Activated CD4-positive, alpha-beta T cell treated with anti-CD3 and anti-CD28 coated beads, Interleukin-2, Interleukin-6, amounts not matched to agents 100 ng/mL and 50 ng/mL, durations not matched to agents 16 hours and 8 hours (primary cell): ENCODE measurements at regions not wholly inside any gene's neighbourhood (a gene's known extent, or its start where the extent isn't known, plus 50 kb on each side); places are given as distances from the start of the nearest gene placed in this dataset.
"Not testable (repeated sequence)": the region's sequence is repeated elsewhere in the genome, so short reads cannot be mapped to it uniquely, and the experiment has no call there.

Source experiments
- DNase-seq: peaks from one replicate; pipeline ENCODE4 v3.0.0-alpha.2; 2020

- no peak for DNase-seq
Observed at GRCh38 chr11:98277251-98277912, 743.4 kb upstream of the CNTN5 start.

DNA sequence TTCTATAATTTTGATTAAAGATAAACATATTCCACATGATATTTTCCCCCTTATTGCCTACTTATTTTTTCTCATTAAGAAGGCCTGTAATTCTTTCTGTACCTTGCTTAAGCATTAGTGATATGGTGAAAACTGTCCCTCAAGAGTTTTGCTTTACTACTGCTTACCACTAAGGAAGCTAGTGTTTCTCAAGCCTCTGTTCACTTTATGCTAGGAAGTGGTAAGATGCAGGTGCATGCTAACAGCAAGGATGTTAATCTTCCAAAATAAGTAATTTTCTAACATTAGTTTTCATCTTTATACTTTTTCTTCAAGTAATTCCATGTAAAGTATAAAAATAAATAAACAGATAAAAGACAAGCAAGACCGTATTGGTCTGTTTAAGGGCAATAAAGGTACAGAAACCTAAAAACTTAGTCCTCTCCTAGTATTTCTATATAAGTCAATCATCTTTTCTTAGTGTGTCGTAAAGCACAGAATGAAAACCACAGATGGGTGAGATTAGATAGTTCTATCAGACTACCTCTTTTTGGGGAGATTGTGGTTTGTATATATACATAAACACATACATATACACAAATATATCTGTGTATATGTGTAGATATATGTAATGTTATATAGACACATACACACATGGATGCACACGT is 731.0 kb upstream of the CNTN5 start:
- no peak for DNase-seq

DNA sequence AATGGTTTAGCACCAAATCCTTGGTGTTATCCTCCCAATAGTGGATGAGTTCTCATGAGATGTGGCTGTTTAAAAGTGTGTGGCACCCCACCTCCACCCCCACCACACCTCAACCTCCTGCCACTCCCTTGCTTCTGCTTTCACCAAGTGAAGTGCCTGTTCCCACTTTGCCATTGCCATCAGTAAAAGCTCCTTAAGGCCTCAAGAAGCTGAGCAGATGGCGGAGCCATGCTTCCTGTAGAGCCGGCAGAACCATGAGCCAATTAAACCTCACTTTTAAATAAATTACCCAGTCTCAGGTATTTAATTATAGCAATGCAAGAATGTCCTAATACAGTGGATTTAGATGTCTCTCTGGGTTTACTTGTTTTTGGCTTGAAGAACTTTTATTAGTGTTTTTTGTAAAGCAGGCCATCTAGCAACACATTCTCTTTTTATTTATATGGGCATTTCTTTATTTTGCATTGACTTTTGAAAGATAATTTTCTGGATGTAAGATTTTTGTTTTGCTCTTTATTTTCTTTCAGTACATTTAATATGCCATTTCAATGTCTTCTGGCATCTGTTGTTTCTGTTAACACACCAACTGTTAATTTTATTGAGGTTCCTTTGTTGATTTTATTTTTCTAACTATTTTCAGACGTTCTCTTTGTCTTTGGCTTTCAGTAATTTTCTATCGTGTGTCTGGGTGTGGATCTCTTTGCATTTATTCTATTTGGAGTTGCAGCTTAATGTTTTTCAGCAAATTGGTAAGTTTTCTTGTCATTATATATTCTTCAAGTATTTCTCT is 724.5 kb upstream of the CNTN5 start:
- no peak for DNase-seq

GRCh38 chr11:98300719-98301118 is 720.0 kb upstream of the CNTN5 start:
- no peak for DNase-seq

- DNase-seq: no peak
Observed at GRCh38 chr11:98307827-98308491, 712.8 kb upstream of the CNTN5 start.

DNA sequence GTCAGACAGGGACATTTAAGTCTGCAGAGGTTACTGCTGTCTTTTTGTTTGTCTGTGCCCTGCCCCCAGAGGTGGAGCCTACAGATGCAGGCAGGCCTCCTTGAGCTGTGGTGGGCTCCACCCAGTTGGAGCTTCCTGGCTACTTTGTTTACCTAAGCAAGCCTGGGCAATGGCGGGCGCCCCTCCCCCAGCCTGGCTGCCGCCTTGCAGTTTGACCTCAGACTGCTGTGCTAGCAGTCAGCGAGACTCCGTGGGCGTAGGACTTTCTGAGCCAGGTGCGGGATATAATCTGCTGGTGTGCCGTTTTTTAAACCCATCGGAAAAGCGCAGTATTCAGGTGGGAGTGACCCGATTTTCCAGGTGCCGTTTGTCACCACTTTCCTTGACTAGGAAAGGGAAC is 690.4 kb upstream of the CNTN5 start:
- not testable (repeated sequence) for DNase-seq

GRCh38 chr11:98358551-98358950 is 662.2 kb upstream of the CNTN5 start:
- DNase-seq: no peak

DNA sequence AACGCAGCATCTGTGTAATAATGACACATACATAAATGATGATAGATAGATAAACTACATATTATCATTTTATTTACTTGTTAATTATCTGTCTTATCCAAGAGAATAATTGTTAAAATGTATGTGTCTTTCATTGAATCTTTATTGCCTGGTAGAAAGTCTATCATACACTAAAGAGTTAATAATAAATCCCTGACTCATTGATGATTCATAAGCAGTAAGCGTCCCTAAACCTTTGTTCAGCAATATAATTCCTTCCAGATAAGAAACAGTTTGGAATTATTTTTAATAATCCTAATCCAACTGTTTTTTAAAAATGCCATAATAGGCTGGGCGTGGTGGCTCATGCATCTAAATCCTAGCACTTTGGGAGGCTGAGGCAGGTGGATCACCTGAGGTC is 655.6 kb upstream of the CNTN5 start:
- no peak for DNase-seq

DNA sequence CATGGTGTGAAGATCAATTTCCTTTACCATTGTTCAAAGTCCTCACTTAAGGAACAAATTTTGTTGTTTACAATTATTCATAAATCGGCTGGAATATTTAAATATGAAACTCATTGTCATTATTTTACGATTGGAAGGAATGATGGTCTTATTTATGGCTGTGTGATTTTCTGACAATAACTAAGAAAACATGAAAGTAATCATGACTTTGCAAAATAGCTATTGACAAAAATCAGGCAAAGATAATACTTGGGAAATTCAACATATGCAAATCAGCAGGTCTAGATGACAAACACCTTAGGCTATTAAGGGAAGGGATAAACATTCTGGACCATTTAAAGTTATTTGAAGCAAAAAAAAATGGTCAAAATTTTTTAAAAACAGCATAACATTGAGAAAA is 654.8 kb upstream of the CNTN5 start:
- no peak for DNase-seq

DNA sequence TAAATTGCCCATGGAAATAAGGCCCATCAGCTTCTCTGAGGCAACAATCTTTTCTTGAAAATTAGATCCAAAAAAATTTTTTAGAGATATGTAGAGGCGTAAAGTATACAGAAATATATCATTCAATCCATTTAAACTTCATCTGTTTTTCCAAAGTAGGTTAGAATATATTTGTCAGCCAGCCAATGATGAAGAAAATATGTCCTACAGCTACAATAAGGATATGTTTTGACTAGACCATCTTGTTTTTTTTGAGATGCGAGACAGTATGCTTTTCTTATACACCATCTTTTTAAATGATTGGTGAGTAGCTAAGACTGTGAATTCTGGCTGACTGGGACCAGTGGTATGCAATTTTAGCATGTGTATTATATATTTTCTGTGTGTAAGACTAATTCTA is 630.4 kb upstream of the CNTN5 start:
- no peak for DNase-seq

- DNase-seq: peak; percentile 2
Observed at GRCh38 chr11:98394500-98394899, 626.2 kb upstream of the CNTN5 start.

- no peak for DNase-seq
Observed at GRCh38 chr11:98398508-98398907, 622.2 kb upstream of the CNTN5 start.

- DNase-seq: no peak
Observed at GRCh38 chr11:98409069-98409468, 611.7 kb upstream of the CNTN5 start.

DNA sequence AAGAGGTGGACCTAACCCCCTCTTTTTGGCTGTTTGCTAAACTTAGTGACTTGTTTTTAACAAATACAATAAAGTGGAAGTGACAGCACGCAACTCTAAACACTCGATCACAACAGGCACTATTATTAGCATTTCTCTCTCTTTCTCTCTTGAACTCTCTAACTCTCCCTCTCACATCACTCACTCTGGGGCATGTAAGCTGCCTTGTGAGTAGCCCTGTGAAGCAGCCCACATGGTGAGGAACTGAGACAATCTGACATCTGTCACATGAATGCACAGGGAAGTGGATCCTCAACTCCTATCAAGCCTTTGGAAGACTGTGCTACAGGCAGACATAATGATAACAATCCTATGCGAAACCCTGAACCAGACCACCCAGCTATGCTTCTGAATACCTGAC is 609.0 kb upstream of the CNTN5 start:
- no peak for DNase-seq

- no peak for DNase-seq
Observed at GRCh38 chr11:98417256-98417755, 603.4 kb upstream of the CNTN5 start.

GRCh38 chr11:98423933-98424332 is 596.8 kb upstream of the CNTN5 start:
- no peak for DNase-seq

- not testable (repeated sequence) for DNase-seq
Observed at GRCh38 chr11:98424773-98425172, 596.0 kb upstream of the CNTN5 start.

GRCh38 chr11:98431463-98432359 is 589.0 kb upstream of the CNTN5 start:
- no peak for DNase-seq

GRCh38 chr11:98434296-98434695 is 586.5 kb upstream of the CNTN5 start:
- DNase-seq: no peak

- no peak for DNase-seq
Observed at GRCh38 chr11:98453378-98453777, 567.4 kb upstream of the CNTN5 start.

DNA sequence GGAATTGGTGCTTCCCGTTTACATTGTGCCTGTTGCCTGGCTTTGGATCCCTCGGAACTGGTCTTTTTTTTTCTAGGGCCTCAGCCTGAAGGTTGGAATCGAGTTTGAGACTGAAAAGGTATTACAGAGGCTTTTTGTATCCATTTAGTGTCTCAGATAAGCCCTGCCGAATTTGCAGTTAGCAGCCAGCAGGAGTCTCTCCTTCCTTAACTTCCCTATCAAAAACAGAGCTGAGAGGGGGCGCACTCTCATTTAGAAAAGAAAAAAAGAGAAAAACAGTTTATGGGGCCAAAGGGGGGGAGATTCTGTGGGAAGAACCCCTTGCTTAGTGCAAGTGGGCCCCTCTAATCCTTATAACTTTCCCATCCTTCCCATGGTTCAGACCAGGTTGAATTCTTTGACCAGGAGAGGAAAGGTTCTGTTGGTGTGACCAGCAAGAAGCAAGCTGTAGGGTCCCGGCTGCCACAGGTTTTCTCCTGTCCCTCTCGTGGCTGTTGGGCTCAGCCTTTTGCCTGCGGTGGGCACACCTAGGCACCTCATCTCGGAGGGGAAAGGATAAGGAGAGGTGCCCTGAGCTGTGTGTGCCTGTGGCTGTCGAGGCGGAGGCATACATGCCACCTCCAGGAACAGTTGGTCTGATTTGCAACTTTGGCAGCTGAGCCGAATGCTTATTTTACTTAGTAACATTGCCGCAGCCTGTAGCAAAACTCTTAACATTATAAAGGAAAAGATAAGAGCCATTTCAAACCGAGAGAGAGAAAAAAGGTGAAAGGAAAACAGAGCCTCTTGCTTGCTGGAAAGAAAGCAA is 565.0 kb upstream of the CNTN5 start:
- DNase-seq: no peak
